ENCODE measurements at regions not wholly inside any gene's neighbourhood (a gene's known extent, or its start where the extent isn't known, plus 50 kb on each side); places are given as distances from the start of the nearest gene placed in this dataset.

DNA sequence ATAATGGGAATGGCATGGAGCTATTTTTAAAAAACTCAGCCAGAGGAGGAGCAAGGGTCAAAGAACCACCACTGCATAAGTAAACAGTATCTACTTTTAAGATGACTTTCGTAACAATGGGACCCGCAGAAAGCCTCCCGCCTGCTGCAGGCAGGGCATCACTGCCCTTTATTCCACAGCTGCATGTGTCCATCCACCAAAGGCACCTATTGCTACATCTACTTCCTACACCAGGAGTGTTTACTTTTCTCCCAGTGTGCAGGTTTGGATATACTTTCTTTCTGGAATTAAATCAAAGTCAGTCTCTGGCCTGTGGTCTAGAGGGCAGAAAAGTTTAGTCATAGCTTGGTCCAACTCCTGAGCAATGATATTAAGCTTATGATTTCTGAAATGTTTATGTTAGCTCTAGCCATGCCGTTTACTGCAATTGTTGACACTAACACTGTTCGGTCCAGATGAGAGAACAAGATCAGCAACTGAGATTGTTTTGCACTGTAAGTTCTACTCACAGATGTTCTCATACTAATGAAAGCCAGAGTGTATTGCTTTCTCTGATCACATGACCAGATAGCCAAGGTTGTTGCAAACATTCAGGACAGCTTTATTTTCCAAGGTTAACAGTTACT, 391.5 kb downstream of the FGF10 start:
- TF ChIP-seq, protein P1, sequence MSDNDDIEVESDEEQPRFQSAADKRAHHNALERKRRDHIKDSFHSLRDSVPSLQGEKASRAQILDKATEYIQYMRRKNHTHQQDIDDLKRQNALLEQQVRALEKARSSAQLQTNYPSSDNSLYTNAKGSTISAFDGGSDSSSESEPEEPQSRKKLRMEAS (IDR thresholded peaks at IDR 0.05), result no peak
- TF ChIP-seq, protein P2, sequence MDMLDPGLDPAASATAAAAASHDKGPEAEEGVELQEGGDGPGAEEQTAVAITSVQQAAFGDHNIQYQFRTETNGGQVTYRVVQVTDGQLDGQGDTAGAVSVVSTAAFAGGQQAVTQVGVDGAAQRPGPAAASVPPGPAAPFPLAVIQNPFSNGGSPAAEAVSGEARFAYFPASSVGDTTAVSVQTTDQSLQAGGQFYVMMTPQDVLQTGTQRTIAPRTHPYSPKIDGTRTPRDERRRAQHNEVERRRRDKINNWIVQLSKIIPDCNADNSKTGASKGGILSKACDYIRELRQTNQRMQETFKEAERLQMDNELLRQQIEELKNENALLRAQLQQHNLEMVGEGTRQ (IDR thresholded peaks at IDR 0.05), result no peak
- TF ChIP-seq, protein P3, sequence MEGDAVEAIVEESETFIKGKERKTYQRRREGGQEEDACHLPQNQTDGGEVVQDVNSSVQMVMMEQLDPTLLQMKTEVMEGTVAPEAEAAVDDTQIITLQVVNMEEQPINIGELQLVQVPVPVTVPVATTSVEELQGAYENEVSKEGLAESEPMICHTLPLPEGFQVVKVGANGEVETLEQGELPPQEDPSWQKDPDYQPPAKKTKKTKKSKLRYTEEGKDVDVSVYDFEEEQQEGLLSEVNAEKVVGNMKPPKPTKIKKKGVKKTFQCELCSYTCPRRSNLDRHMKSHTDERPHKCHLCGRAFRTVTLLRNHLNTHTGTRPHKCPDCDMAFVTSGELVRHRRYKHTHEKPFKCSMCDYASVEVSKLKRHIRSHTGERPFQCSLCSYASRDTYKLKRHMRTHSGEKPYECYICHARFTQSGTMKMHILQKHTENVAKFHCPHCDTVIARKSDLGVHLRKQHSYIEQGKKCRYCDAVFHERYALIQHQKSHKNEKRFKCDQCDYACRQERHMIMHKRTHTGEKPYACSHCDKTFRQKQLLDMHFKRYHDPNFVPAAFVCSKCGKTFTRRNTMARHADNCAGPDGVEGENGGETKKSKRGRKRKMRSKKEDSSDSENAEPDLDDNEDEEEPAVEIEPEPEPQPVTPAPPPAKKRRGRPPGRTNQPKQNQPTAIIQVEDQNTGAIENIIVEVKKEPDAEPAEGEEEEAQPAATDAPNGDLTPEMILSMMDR (IDR thresholded peaks at IDR 0.05), result no peak
- TF ChIP-seq MAFK (IDR thresholded peaks at IDR 0.05; ENCODE audit: partially characterized antibody) (no peak), CBX8 (IDR thresholded peaks at IDR 0.05) (no peak), RARB (CRISPR knock-in tag; IDR thresholded peaks at IDR 0.05) (no peak), JUN (IDR thresholded peaks at IDR 0.05) (no peak), CHD2 (IDR thresholded peaks at IDR 0.05; ENCODE audit: low read length, partially characterized antibody) (no peak), HDAC2 (IDR thresholded peaks at IDR 0.05) (no peak), FOSB (CRISPR knock-in tag; IDR thresholded peaks at IDR 0.05) (no peak), ESRRA (IDR thresholded peaks at IDR 0.05; ENCODE audit: borderline replicate concordance, low read length) (no peak)
- TF ChIP-seq, protein P4, sequence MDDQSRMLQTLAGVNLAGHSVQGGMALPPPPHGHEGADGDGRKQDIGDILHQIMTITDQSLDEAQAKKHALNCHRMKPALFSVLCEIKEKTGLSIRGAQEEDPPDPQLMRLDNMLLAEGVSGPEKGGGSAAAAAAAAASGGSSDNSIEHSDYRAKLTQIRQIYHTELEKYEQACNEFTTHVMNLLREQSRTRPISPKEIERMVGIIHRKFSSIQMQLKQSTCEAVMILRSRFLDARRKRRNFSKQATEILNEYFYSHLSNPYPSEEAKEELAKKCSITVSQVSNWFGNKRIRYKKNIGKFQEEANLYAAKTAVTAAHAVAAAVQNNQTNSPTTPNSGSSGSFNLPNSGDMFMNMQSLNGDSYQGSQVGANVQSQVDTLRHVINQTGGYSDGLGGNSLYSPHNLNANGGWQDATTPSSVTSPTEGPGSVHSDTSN (IDR thresholded peaks at IDR 0.05), result no peak
- TF ChIP-seq, protein P5, sequence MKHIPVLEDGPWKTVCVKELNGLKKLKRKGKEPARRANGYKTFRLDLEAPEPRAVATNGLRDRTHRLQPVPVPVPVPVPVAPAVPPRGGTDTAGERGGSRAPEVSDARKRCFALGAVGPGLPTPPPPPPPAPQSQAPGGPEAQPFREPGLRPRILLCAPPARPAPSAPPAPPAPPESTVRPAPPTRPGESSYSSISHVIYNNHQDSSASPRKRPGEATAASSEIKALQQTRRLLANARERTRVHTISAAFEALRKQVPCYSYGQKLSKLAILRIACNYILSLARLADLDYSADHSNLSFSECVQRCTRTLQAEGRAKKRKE (CRISPR knock-in tag; IDR thresholded peaks at IDR 0.05; ENCODE audit: low read depth), result no peak
